Endothelial cell of umbilical vein (primary cell): ENCODE measurements at regions not wholly inside any gene's neighbourhood (a gene's known extent, or its start where the extent isn't known, plus 50 kb on each side); places are given as distances from the start of the nearest gene placed in this dataset.

Source experiments
- BruUV-seq: library from RNA; stranded (reverse); fragments of 400-500 nt; replicated peaks from 2 replicates; lab custom pipeline; 2021; lab: Mats Ljungman, UMichigan
- CTCF ChIA-PET: fragments of 300-600, 350-600 bp; sonication (Branson Sonifier 250); formaldehyde crosslinking; loops from one replicate; lab custom pipeline; 2021; ENCODE audit warnings: antibody characterized with exemption, inconsistent platforms; lab: Charles Lee
- POLR2A ChIA-PET: fragments of 300-600, 350-600 bp; sonication (Branson Sonifier 250); formaldehyde crosslinking; loops from one replicate; lab custom pipeline; 2021; ENCODE audit warnings: antibody characterized with exemption, inconsistent platforms; lab: Charles Lee
- DNase-seq: peaks from one replicate; pipeline ENCODE4 v3.0.0-alpha.2; 2011; ENCODE audit warnings: low read depth, low spot score
- FAIRE-seq: peaks from 2 replicates; lab custom pipeline; 2011; peaks lifted over from hg19 to GRCh38; lab: Jason Lieb, UNC
- H2AFZ ChIP-seq: 2 replicates; pipeline ENCODE4 v1.6.0; 2012; ENCODE audit warnings: low read depth, low read length, control low read depth, inconsistent platforms
- H3K27ac ChIP-seq: 2 replicates; pipeline ENCODE4 v1.5.1; 2011; ENCODE audit warnings: low read depth, mild to moderate bottlenecking, control low read depth, low read length, moderate library complexity; ENCODE audit not compliant: insufficient read depth
- H3K27me3 ChIP-seq, 2 experiments: 2 replicates each; pipeline versions ENCODE4 v1.6.0 to v1.6.1; 2011; ENCODE audit warnings: low read length in 2 of 2, mixed read lengths in 1 of 2; ENCODE audit not compliant: control insufficient read depth in 2 of 2, insufficient read depth in 2 of 2
- H3K36me3 ChIP-seq, 2 experiments: 2 replicates in 1 of 2; 3 replicates in 1 of 2; pipeline ENCODE4 v1.5.1; 2011; ENCODE audit warnings: low read length in 2 of 2, mild to moderate bottlenecking in 1 of 2, moderate library complexity in 1 of 2; ENCODE audit not compliant: control insufficient read depth in 2 of 2, insufficient read depth in 2 of 2; ENCODE audit errors: extremely low read depth in 1 of 2
- H3K4me1 ChIP-seq: 3 replicates; pipeline ENCODE4 v1.5.1; 2011; ENCODE audit warnings: mild to moderate bottlenecking, low read length; ENCODE audit not compliant: control insufficient read depth, insufficient read depth; ENCODE audit errors: extremely low read depth
- H3K4me2 ChIP-seq: 2 replicates; pipeline ENCODE4 v1.6.1; 2011; ENCODE audit warnings: low read length, control low read depth, mixed read lengths; ENCODE audit not compliant: insufficient read depth
- H3K4me3 ChIP-seq, 3 experiments: fragments of 200-600 bp in 1 of 3; sonication (generic), shearing (Covaris generic) in 1 of 3; replicated peaks in 1 of 3; 2 replicates each; pipeline ENCODE4 v1.5.1; 2011 to 2016; ENCODE audit warnings: control low read depth in 3 of 3, low read length in 3 of 3, mild to moderate bottlenecking in 2 of 3, inconsistent platforms in 1 of 3, low read depth in 1 of 3, moderate library complexity in 1 of 3; ENCODE audit not compliant: insufficient read depth in 1 of 3
- H3K79me2 ChIP-seq: 2 replicates; pipeline ENCODE4 v1.6.0; 2012; ENCODE audit warnings: low read length, inconsistent platforms; ENCODE audit not compliant: control insufficient read depth, insufficient read depth
- H3K9ac ChIP-seq: replicated peaks from 2 replicates; pipeline ENCODE3; 2011; ENCODE audit warnings: low read length, control low read depth; ENCODE audit not compliant: insufficient read depth; ENCODE audit errors: extremely low read depth
- H3K9me1 ChIP-seq: replicated peaks from 3 replicates; pipeline ENCODE4 v1.6.0; 2011; ENCODE audit warnings: mild to moderate bottlenecking, low read length; ENCODE audit not compliant: control insufficient read depth, insufficient read depth; ENCODE audit errors: extremely low read depth
- H3K9me3 ChIP-seq: replicated peaks from 2 replicates; pipeline ENCODE4 v1.5.1; 2012; ENCODE audit warnings: low read length, inconsistent platforms; ENCODE audit not compliant: control insufficient read depth, insufficient read depth
- H4K20me1 ChIP-seq: replicated peaks from 2 replicates; pipeline ENCODE3; 2011; ENCODE audit warnings: mild to moderate bottlenecking, low read length; ENCODE audit not compliant: control insufficient read depth, insufficient read depth; ENCODE audit errors: extremely low read depth
- EZH2 ChIP-seq: IDR thresholded peaks from 2 replicates; pipeline ENCODE4 v1.6.1; 2012; ENCODE audit warnings: borderline replicate concordance, low read depth, mild to moderate bottlenecking, moderate library complexity, low read length, inconsistent platforms; ENCODE audit not compliant: severe bottlenecking
- FOS ChIP-seq: IDR thresholded peaks from 2 replicates; pipeline ENCODE4 v1.6.1; 2011; ENCODE audit warnings: mild to moderate bottlenecking, low read length, moderate library complexity, borderline replicate concordance; ENCODE audit not compliant: insufficient read depth
- GATA2 ChIP-seq: IDR thresholded peaks from 2 replicates; pipeline ENCODE4 v1.7.0; 2011; ENCODE audit warnings: low read depth, mild to moderate bottlenecking, moderate library complexity, mixed read lengths, low read length; ENCODE audit not compliant: insufficient read length, insufficient read depth
- JUN ChIP-seq: IDR thresholded peaks from 2 replicates; pipeline ENCODE4 v1.6.1; 2011; ENCODE audit warnings: borderline replicate concordance, low read depth; ENCODE audit not compliant: insufficient read length, insufficient read depth
- MYC ChIP-seq: IDR thresholded peaks from one replicate; pipeline ENCODE4 v1.6.1; 2011; ENCODE audit warnings: mild to moderate bottlenecking, low read depth, low read length
- POLR2A ChIP-seq: IDR thresholded peaks from 2 replicates; pipeline ENCODE4 v1.6.1; 2012; ENCODE audit warnings: low read depth, mild to moderate bottlenecking, control low read depth, low read length
- POLR2AphosphoS5 ChIP-seq: IDR thresholded peaks from 2 replicates; pipeline ENCODE4 v1.6.1; 2012; ENCODE audit warnings: low read depth, mild to moderate bottlenecking, control low read depth, low read length, moderate library complexity; ENCODE audit not compliant: insufficient read depth
- dilution Hi-C: fragments of 300-500 bp; cut with MboI; formaldehyde crosslinking; loops from one replicate; pipeline ENCODE4 v1.15.0; 2019; ENCODE audit warnings: low sequenced_read_pairs; ENCODE audit not compliant: extremely low pct_ligation_motif_present
- intact Hi-C: fragments of 100-400 bp; cut with micrococcal nuclease; formaldehyde crosslinking; loops from one replicate; pipeline ENCODE4 v1.10.0; 2022
- TF ChIP-seq, protein P1 (sequence below), 2 donors: IDR thresholded peaks; 1 replicate in 1 of 2; 2 replicates in 1 of 2; pipeline ENCODE4 v1.5.1; 2011; ENCODE audit warnings: low read length in 2 of 2, mild to moderate bottlenecking in 2 of 2, moderate library complexity in 2 of 2, control low read depth in 1 of 2, inconsistent platforms in 1 of 2, low read depth in 1 of 2; ENCODE audit not compliant: insufficient read depth in 1 of 2; ENCODE audit errors: extremely low read depth in 1 of 2
- TF ChIP-seq, protein P2 (sequence below): IDR thresholded peaks from 2 replicates; pipeline ENCODE4 v1.6.1; 2011; ENCODE audit not compliant: insufficient read depth, insufficient read length

DNA sequence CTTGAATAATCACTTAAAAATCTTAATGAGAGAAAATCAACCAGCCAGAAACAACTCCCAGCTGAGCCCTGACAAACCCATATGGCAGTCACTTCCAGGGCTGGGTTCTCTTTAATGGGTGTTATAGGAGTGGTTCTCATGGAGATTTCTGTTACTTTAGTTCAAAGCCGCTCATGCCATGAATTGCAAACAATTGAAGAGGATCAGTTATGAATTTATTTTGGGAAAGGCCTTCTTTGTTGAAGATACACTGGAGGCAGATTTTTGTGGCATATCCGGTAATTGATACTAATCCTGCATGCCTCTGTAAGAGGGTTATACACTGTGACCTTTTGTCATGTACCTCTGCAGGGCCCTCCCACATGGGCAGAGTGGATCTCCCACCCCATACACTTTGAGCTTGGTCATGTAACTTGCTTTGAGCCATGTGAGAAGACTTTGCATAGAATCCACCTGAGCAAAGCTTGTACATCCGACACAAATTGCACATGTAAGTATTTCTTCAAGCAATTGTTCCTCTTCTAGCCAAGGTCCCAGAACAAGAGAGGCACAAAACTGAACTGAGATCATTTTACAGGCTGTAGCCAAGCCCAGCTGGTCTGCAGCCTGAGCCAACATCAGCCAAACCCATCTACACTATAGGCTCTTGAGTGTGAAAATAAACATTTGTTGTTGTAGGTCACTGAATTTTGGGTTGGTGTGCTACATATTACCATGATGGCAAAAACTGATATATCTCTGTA, 492.3 kb downstream of the PREX1 start:
- DNase-seq: no peak
- CTCF ChIA-PET: no interaction called here

DNA sequence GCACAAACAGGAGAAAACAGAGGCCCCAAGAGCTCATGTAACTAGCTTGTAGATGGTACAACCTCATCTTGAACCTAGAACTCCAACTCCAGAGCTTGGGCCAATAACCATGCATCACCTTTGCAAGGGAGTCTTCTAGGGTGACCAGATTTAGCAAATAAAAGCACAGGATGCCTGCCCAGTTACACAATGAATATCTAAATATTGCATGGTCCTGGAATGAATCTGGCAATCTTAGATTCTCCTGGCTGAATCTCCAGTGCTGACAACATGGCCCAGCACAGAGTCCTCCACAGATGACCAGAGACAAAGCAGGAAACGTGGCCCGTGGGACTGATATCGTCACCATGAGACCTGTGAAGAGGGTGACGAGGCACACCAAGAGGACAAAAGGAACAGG, 494.1 kb downstream of the PREX1 start:
- no peak overlapping the region for H2AFZ ChIP-seq
- no peak for TF ChIP-seq POLR2A
- TF ChIP-seq, protein P1, sequence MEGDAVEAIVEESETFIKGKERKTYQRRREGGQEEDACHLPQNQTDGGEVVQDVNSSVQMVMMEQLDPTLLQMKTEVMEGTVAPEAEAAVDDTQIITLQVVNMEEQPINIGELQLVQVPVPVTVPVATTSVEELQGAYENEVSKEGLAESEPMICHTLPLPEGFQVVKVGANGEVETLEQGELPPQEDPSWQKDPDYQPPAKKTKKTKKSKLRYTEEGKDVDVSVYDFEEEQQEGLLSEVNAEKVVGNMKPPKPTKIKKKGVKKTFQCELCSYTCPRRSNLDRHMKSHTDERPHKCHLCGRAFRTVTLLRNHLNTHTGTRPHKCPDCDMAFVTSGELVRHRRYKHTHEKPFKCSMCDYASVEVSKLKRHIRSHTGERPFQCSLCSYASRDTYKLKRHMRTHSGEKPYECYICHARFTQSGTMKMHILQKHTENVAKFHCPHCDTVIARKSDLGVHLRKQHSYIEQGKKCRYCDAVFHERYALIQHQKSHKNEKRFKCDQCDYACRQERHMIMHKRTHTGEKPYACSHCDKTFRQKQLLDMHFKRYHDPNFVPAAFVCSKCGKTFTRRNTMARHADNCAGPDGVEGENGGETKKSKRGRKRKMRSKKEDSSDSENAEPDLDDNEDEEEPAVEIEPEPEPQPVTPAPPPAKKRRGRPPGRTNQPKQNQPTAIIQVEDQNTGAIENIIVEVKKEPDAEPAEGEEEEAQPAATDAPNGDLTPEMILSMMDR (IDR thresholded peaks at IDR 0.05; ENCODE audit: extremely low read depth in 1 of 2, insufficient read depth in 1 of 2, low read depth in 1 of 2, low read length in 2 of 2): no peak
- no peak for TF ChIP-seq POLR2AphosphoS5
- TF ChIP-seq MYC: no peak
- no peak for TF ChIP-seq EZH2
- no peak for TF ChIP-seq JUN
- TF ChIP-seq, protein P2, sequence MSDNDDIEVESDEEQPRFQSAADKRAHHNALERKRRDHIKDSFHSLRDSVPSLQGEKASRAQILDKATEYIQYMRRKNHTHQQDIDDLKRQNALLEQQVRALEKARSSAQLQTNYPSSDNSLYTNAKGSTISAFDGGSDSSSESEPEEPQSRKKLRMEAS: no peak
- no peak for TF ChIP-seq GATA2
- TF ChIP-seq FOS: no peak
- peaks cover 10 to 16% of the 10 kb centered on the region in 2 experiments for H3K27me3 ChIP-seq
- POLR2A ChIA-PET: no interaction called here
- H3K9me3 ChIP-seq: no peaks in the 10 kb centered on the region
- no TSS peak for BruUV-seq
- no peak overlapping the region for H3K9ac ChIP-seq
- no peak overlapping the region for H3K4me3 ChIP-seq
- H3K36me3 ChIP-seq: no peaks in the 10 kb centered on the region
- dilution Hi-C loops (no loop called here), intact Hi-C loops (no loop called here)
- no peak overlapping the region for H3K4me2 ChIP-seq
- no peaks in the 10 kb centered on the region for H3K9me1 ChIP-seq
- no peak for DNase-seq
- H3K79me2 ChIP-seq: no peaks in the 10 kb centered on the region
- no peak overlapping the region for H3K27ac ChIP-seq
- no peak for FAIRE-seq
- no peaks in the 10 kb centered on the region for H3K4me1 ChIP-seq
- CTCF ChIA-PET: no interaction called here
- no peaks in the 10 kb centered on the region for H4K20me1 ChIP-seq

More for the DNA sequence above, 492.3 kb downstream of the PREX1 start:
- POLR2A ChIA-PET: no interaction called here
- H3K9me3 ChIP-seq: no peaks in the 10 kb centered on the region
- intact Hi-C loops: no loop called here
- H4K20me1 ChIP-seq: no peaks in the 10 kb centered on the region
- no peak overlapping the region for H2AFZ ChIP-seq
- no peak for TF ChIP-seq JUN
- no peak for TF ChIP-seq FOS
- TF ChIP-seq, protein P2: no peak
- TF ChIP-seq EZH2: no peak
- H3K9ac ChIP-seq: no peak overlapping the region
- no peak overlapping the region for H3K4me2 ChIP-seq
- H3K4me3 ChIP-seq: no peak overlapping the region
- no peak overlapping the region for H3K27ac ChIP-seq
- H3K79me2 ChIP-seq: no peaks in the 10 kb centered on the region
- FAIRE-seq: no peak
- dilution Hi-C loops: no loop called here
- no peaks in the 10 kb centered on the region for H3K9me1 ChIP-seq
- H3K36me3 ChIP-seq: no peaks in the 10 kb centered on the region
- peaks cover 10 to 16% of the 10 kb centered on the region in 2 experiments for H3K27me3 ChIP-seq
- no peaks in the 10 kb centered on the region for H3K4me1 ChIP-seq
- no TSS peak for BruUV-seq
